Trophoblast cell (in vitro differentiated cells and primary cell): ENCODE measurements at regions not wholly inside any gene's neighbourhood (a gene's known extent, or its start where the extent isn't known, plus 50 kb on each side); places are given as distances from the start of the nearest gene placed in this dataset.

Experiments used
- DNase-seq, 2 donors: peaks; one replicate each; pipeline ENCODE4 v3.0.0-alpha.2; 2016
- H2AFZ ChIP-seq: 2 replicates; pipeline ENCODE4 v1.6.1; 2013; ENCODE audit warnings: low read length, moderate library complexity, mild to moderate bottlenecking; ENCODE audit not compliant: insufficient read depth, poor library complexity
- H2AK5ac ChIP-seq: 2 replicates; pipeline ENCODE4 v1.6.1; 2013; ENCODE audit warnings: mild to moderate bottlenecking, low read length
- H2BK120ac ChIP-seq: 2 replicates; pipeline ENCODE4 v1.6.1; 2013; ENCODE audit warnings: low read length, mild to moderate bottlenecking, moderate library complexity; ENCODE audit not compliant: insufficient read depth, poor library complexity
- H2BK12ac ChIP-seq: 2 replicates; pipeline ENCODE4 v1.6.1; 2013; ENCODE audit warnings: mild to moderate bottlenecking, low read length, moderate library complexity
- H2BK5ac ChIP-seq: 2 replicates; pipeline ENCODE4 v1.6.1; 2013; ENCODE audit warnings: low read length, low read depth, moderate library complexity, mild to moderate bottlenecking; ENCODE audit not compliant: poor library complexity
- H3K14ac ChIP-seq: 2 replicates; pipeline ENCODE4 v1.6.1; 2013; ENCODE audit warnings: mild to moderate bottlenecking, low read length
- H3K18ac ChIP-seq: 2 replicates; pipeline ENCODE4 v1.6.1; 2013; ENCODE audit warnings: mild to moderate bottlenecking, low read length
- H3K23ac ChIP-seq: 2 replicates; pipeline ENCODE4 v1.6.1; 2013; ENCODE audit warnings: low read length
- H3K27ac ChIP-seq: 2 replicates; pipeline ENCODE4 v1.5.1; 2013; ENCODE audit warnings: low read depth, mild to moderate bottlenecking, inconsistent platforms, low read length, moderate library complexity
- H3K27me3 ChIP-seq: 2 replicates; pipeline ENCODE4 v1.6.1; 2013; ENCODE audit warnings: inconsistent platforms, mild to moderate bottlenecking, low read length, moderate library complexity; ENCODE audit not compliant: insufficient read depth
- H3K36me3 ChIP-seq, 2 experiments: 1 replicate in 1 of 2; 2 replicates in 1 of 2; pipeline ENCODE4 v1.6.1; 2013; ENCODE audit warnings: low read length in 2 of 2, mild to moderate bottlenecking in 2 of 2, moderate library complexity in 1 of 2; ENCODE audit not compliant: insufficient read depth in 2 of 2, control insufficient read depth in 1 of 2
- H3K4ac ChIP-seq: 2 replicates; pipeline ENCODE4 v1.6.1; 2013; ENCODE audit warnings: low read depth, mild to moderate bottlenecking, low read length, moderate library complexity
- H3K4me1 ChIP-seq, 2 experiments: 1 replicate in 1 of 2; 2 replicates in 1 of 2; pipeline ENCODE4 v1.6.1; 2013; ENCODE audit warnings: low read length in 2 of 2, mild to moderate bottlenecking in 2 of 2, moderate library complexity in 1 of 2; ENCODE audit not compliant: insufficient read depth in 2 of 2, control insufficient read depth in 1 of 2
- H3K4me2 ChIP-seq: 2 replicates; pipeline ENCODE4 v1.6.1; 2013; ENCODE audit warnings: inconsistent platforms, mild to moderate bottlenecking, low read length, moderate library complexity
- H3K4me3 ChIP-seq: 2 replicates; pipeline ENCODE4 v1.5.1; 2013; ENCODE audit warnings: mild to moderate bottlenecking, low read depth, low read length, inconsistent platforms
- H3K79me1 ChIP-seq: one replicate; pipeline ENCODE4 v1.6.1; 2013; ENCODE audit warnings: low read length
- H3K79me2 ChIP-seq: 2 replicates; pipeline ENCODE4 v1.6.1; 2013; ENCODE audit warnings: low read length, mild to moderate bottlenecking; ENCODE audit not compliant: control insufficient read depth, insufficient read depth, poor library complexity
- H3K9ac ChIP-seq: 2 replicates; pipeline ENCODE4 v1.6.1; 2013; ENCODE audit warnings: mild to moderate bottlenecking, low read length
- H3K9me3 ChIP-seq: 2 replicates; pipeline ENCODE4 v1.6.1; 2013; ENCODE audit warnings: low read depth, mild to moderate bottlenecking, control low read depth, inconsistent platforms, low read length; ENCODE audit not compliant: insufficient read depth
- H4K12ac ChIP-seq: 2 replicates; pipeline ENCODE4 v1.6.1; 2013; ENCODE audit warnings: low read depth, mild to moderate bottlenecking, low read length, moderate library complexity
- H4K8ac ChIP-seq: 2 replicates; pipeline ENCODE4 v1.6.1; 2013; ENCODE audit warnings: low read depth, mild to moderate bottlenecking, low read length, moderate library complexity
- H4K91ac ChIP-seq: one replicate; pipeline ENCODE4 v1.6.1; 2013; ENCODE audit warnings: low read depth, mild to moderate bottlenecking, low read length, moderate library complexity
- WGBS: extraction: QIAGEN DNeasy Blood & Tissue Kit; methylation state at CpG from one replicate; pipeline ENCODE4 v1.1.7; 2013; ENCODE audit warnings: missing lambda C conversion rate; ENCODE audit not compliant: insufficient read length, insufficient coverage; ENCODE audit errors: extremely low coverage; 5-methylcytosine and 5-hydroxymethylcytosine counted together

GRCh38 chr11:127506126-127506525 lies 505.6 kb upstream of the KIRREL3 start:
- no peak overlapping the region for H2BK12ac ChIP-seq
- no peak overlapping the region for H3K9ac ChIP-seq
- H3K4me3 ChIP-seq, result no peak overlapping the region
- no peaks in the 10 kb centered on the region for H3K79me1 ChIP-seq
- no peak overlapping the region for H4K12ac ChIP-seq
- H4K91ac ChIP-seq, result no peak overlapping the region
- H3K4me1 ChIP-seq, result no peaks in the 10 kb centered on the region
- no peak overlapping the region for H2AK5ac ChIP-seq
- no peaks in the 10 kb centered on the region for H3K36me3 ChIP-seq
- H2BK5ac ChIP-seq, result no peak overlapping the region
- no peak overlapping the region for H3K4me2 ChIP-seq
- H3K18ac ChIP-seq, result no peak overlapping the region
- no peak for DNase-seq
- H2BK120ac ChIP-seq, result no peak overlapping the region
- no peaks in the 10 kb centered on the region for H3K79me2 ChIP-seq
- no peak overlapping the region for H3K14ac ChIP-seq
- H3K23ac ChIP-seq, result no peak overlapping the region
- WGBS, result no CpG with 5 or more reads among the region's 2 CpGs
- no peak overlapping the region for H2AFZ ChIP-seq
- H3K27ac ChIP-seq, result no peak overlapping the region
- no peaks in the 10 kb centered on the region for H3K9me3 ChIP-seq
- H4K8ac ChIP-seq, result no peak overlapping the region
- H3K4ac ChIP-seq, result no peak overlapping the region
- no peaks in the 10 kb centered on the region for H3K27me3 ChIP-seq

- WGBS, result no CpG with 5 or more reads among the region's 7 CpGs
- H3K79me2 ChIP-seq, result no peaks in the 10 kb centered on the region
These were observed 495.6 kb upstream of the KIRREL3 start for GRCh38 chr11:127496165-127496564.

GRCh38 chr11:127493330-127494022 lies 492.9 kb upstream of the KIRREL3 start:
- H2BK5ac ChIP-seq, result no peak overlapping the region

More at GRCh38 chr11:127496165-127496564, 495.6 kb upstream of the KIRREL3 start:
- Histone ChIP-seq H2BK5ac (no peak overlapping the region), H4K12ac (no peak overlapping the region), H3K14ac (no peak overlapping the region), H2BK12ac (no peak overlapping the region), H4K91ac (no peak overlapping the region), H4K8ac (no peak overlapping the region), H3K9ac (no peak overlapping the region), H2AFZ (no peak overlapping the region), H3K79me1 (no peaks in the 10 kb centered on the region), H2BK120ac (no peak overlapping the region), H3K36me3 (no peaks in the 10 kb centered on the region), H3K4me1 (no peaks in the 10 kb centered on the region), H3K4me3 (peak overlapping the region; percentile 44), H3K27me3 (no peaks in the 10 kb centered on the region), H3K4me2 (no peak overlapping the region), H3K27ac (no peak overlapping the region), H3K18ac (no peak overlapping the region), H2AK5ac (no peak overlapping the region), H3K23ac (no peak overlapping the region), H3K9me3 (no peaks in the 10 kb centered on the region), H3K4ac (no peak overlapping the region)
- DNase-seq, result no peak

GRCh38 chr11:127492029-127492428 lies 491.5 kb upstream of the KIRREL3 start:
- Histone ChIP-seq H3K4me1 (no peaks in the 10 kb centered on the region), H3K4ac (no peak overlapping the region), H3K9me3 (peaks cover 2% of the 10 kb centered on the region), H3K27me3 (no peaks in the 10 kb centered on the region), H4K12ac (no peak overlapping the region), H3K79me1 (no peaks in the 10 kb centered on the region), H3K18ac (no peak overlapping the region), H2AFZ (no peak overlapping the region), H4K91ac (no peak overlapping the region), H3K36me3 (no peaks in the 10 kb centered on the region), H3K23ac (no peak overlapping the region), H3K4me3 (no peak overlapping the region), H3K4me2 (no peak overlapping the region), H2AK5ac (no peak overlapping the region), H3K14ac (no peak overlapping the region), H2BK5ac (no peak overlapping the region), H4K8ac (no peak overlapping the region), H2BK12ac (no peak overlapping the region), H3K79me2 (no peaks in the 10 kb centered on the region), H3K9ac (no peak overlapping the region), H2BK120ac (no peak overlapping the region), H3K27ac (no peak overlapping the region)
- DNase-seq, result no peak
- WGBS, result no CpG with 5 or more reads among the region's 2 CpGs

More at GRCh38 chr11:127493330-127494022, 492.9 kb upstream of the KIRREL3 start:
- Histone ChIP-seq H3K23ac (no peak overlapping the region), H3K14ac (no peak overlapping the region), H2AK5ac (no peak overlapping the region), H4K91ac (no peak overlapping the region), H4K12ac (no peak overlapping the region), H3K4ac (no peak overlapping the region), H3K36me3 (no peaks in the 10 kb centered on the region), H3K79me2 (no peaks in the 10 kb centered on the region), H4K8ac (no peak overlapping the region), H3K27ac (no peak overlapping the region), H3K79me1 (no peaks in the 10 kb centered on the region), H3K4me2 (no peak overlapping the region), H3K27me3 (no peaks in the 10 kb centered on the region), H2BK12ac (no peak overlapping the region), H3K18ac (no peak overlapping the region), H2AFZ (no peak overlapping the region), H3K4me1 (no peaks in the 10 kb centered on the region), H3K4me3 (no peak overlapping the region), H2BK120ac (no peak overlapping the region), H3K9ac (no peak overlapping the region), H3K9me3 (peaks cover 2% of the 10 kb centered on the region)
- no CpG with 5 or more reads among the region's 9 CpGs for WGBS
- DNase-seq, result peak in 1 of 2 donors; percentile 34
